Mesenteric fat pad (tissue), 1 donor: ENCODE measurements at regions not wholly inside any gene's neighbourhood (a gene's known extent, or its start where the extent isn't known, plus 50 kb on each side); places are given as distances from the start of the nearest gene placed in this dataset.
"Not testable (repeated sequence)": the region's sequence is repeated elsewhere in the genome, so short reads cannot be mapped to it uniquely, and the experiment has no call there.

Experiments used
- DNase-seq: peaks from one replicate; pipeline ENCODE4 v3.0.0-alpha.2; 2020; ENCODE audit warnings: low spot score
- donor health status: DM: yes; HTN: yes; CAD: no.

- no peak for DNase-seq
Measured at GRCh38 chr20:5696011-5696559, 54.1 kb upstream of the SHLD1 start.

- no peak for DNase-seq
Measured at GRCh38 chr20:5691918-5692618, 58.1 kb upstream of the SHLD1 start.

- DNase-seq, result peak; percentile 2
Measured at GRCh38 chr20:5689463-5689862, 60.7 kb upstream of the SHLD1 start.

- peak; percentile 87 for DNase-seq
Measured at GRCh38 chr20:5688431-5688972, 61.7 kb upstream of the SHLD1 start.

GRCh38 chr20:5687884-5688283 is 62.3 kb upstream of the SHLD1 start:
- no peak for DNase-seq

DNA sequence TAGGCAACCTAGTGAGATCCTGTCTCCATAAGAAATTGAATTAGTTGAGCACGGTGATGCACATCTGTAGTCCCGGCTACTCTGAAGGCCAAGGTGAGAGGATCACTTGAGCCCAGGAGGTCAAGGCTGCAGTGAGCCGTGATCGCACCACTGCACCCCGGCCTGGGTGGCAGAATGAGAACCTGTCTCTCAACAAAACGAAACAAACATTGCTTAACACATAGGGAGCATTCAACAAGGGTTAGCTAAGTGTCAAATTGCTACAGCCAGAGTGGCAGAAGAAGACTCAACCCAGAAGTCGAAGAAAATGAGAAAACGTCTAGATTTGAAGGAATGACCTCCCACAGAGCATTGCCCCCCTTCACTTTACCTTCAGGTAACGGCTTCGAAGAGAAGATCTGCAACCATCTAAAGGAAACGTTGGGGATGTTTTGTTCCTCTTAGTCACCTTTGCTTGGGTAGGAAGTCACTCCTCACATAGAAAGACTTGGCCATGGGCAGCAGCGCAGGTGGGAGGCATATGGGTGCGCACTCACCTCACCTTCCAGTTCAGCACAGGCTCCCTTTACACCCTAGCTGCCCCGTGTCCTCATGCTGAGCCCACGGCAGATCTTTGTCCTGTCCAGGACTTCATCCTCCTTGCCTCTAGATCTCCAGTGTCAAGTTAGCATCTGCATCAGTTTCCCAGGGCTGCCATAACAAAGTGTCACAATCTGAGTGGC is 63.7 kb upstream of the SHLD1 start:
- no peak for DNase-seq

DNA sequence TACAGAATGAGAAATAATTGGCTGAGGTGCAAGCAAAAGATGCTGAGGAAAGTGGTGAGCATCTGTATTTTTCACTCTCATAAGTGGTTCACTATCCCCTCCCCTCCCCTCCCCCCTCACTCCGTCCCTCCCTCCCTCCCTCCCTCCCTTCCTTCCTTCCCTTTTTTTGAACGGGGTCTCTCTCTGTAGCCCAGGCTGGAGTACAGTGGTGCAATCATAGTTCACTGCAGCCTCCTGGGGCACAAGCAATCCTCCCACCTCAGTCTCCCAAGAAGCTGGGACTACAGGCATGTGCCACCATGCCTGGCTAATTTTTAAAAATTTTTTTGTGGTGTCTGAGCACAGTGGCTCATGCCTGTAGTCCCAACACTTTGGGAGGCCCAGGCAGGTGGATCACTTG is 67.6 kb upstream of the SHLD1 start:
- not testable (repeated sequence) for DNase-seq

DNA sequence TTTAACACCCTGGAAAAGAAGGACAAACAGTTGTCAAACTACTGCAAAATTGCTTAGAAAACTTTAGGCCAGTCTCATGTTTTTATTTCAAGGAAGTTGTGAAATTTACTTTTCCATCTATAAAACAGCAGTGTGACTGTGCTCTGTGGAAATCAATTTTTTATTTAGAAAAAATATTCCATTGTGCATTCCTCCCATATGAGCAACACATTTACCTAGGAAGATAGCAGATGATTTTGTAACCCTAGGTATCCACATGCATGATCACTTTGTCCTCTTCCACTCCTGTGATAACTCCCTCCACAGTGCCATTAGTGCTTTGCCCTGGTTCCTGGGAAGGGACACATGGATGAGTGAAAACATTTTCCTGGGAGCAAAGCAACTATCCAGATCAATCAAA is 69.4 kb upstream of the GPCPD1 start:
- DNase-seq, result no peak

DNA sequence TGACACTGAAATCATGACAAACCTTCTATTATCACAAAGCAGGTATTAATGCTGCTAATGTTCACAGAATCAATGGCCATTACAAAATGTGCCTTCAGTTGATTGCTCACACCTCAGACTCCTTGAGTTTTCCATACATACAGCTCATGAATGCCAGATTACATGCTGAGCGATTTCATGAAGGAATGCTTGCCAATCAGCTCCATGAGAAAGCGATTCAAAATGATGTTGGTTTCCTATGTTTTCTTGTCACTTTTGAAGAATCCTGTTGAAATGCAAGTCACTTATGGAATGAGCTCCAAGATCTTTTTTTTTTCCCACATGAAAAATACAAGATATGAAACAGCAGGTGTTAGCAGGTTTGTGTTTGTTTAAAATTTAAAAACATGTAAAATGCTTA is 68.0 kb upstream of the GPCPD1 start:
- DNase-seq, result no peak

DNA sequence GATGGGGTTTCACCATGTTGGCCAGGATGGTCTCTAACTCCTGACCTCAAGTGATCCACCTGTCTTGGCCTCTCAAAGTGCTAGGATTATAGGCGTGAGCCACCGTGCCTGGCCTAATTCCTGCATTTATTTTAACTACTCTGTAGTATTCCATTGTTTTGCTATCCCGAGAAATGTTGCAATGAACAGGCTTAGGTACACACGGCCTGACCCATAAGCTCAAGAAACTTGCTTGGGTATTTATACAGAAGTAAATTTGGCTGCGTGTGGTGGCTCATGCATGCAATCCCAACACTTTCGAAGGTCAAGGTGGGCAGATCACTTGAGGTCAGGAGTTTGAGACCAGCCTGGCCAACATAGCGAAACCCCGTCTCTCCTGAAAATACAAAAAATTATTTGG is 67.1 kb upstream of the GPCPD1 start:
- not testable (repeated sequence) for DNase-seq

DNA sequence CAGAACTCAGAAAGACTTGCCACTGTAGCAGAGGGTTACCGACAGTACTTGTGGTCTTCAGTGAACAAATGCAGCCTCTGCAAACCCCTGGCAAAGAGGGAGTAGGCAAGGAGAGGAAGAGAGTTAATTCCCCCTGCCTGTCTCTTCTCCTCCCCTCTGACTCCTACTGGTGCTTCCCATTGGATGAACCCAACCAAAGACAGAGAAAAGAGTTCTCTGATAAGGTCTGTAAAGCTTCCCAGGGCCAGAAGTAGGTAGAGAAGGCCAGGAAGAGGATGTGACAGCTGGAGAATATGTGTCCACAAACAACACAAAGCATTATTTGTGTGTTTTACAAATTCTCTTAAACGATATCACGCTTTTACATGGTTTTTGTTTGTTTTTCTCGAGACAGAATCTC is 66.6 kb upstream of the GPCPD1 start:
- no peak for DNase-seq

GRCh38 chr20:5675103-5676091 is 64.6 kb upstream of the GPCPD1 start:
- no peak for DNase-seq

GRCh38 chr20:5674176-5674660 is 63.4 kb upstream of the GPCPD1 start:
- no peak for DNase-seq

- no peak for DNase-seq
Measured at GRCh38 chr20:5670874-5671273, 60.1 kb upstream of the GPCPD1 start.

GRCh38 chr20:5670036-5670536 is 59.3 kb upstream of the GPCPD1 start:
- DNase-seq, result no peak

DNA sequence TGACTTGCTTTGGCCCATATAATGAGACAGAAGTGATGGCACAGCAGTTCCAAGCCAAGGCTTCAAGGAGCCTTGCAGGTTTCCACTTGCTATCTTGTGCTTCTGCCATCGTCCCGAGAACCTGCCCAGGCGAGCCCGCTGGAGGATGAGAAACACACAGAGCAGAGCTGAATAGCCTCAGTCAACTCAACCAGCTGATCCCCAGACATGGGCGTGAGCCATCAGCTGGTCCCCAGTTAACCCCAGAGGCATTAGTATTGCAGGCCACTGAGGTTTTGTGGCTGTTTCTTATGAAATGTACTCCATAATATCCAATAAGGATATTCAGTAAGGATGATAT is 57.7 kb upstream of the GPCPD1 start:
- no peak for DNase-seq

GRCh38 chr20:5667705-5668528 is 57.1 kb upstream of the GPCPD1 start:
- DNase-seq, result no peak

GRCh38 chr20:5665417-5665816 is 54.6 kb upstream of the GPCPD1 start:
- no peak for DNase-seq

GRCh38 chr20:5663396-5663795 is 52.6 kb upstream of the GPCPD1 start:
- DNase-seq, result no peak

- no peak for DNase-seq
Measured at GRCh38 chr20:5662769-5663168, 52.0 kb upstream of the GPCPD1 start.
